CD14-positive monocyte (primary cell): ENCODE measurements at regions not wholly inside any gene's neighbourhood (a gene's known extent, or its start where the extent isn't known, plus 50 kb on each side); places are given as distances from the start of the nearest gene placed in this dataset. TPM values are rescaled to one million over a fixed set of nuclear protein-coding genes. Genes with fewer than 3 reads are reported as not detected.

Experiments used
- DNase-seq, 3 donors: peaks; one replicate each; pipeline ENCODE4 v3.0.0-alpha.2; 2011 to 2022
- H2AFZ ChIP-seq: 2 replicates; pipeline ENCODE4 v1.6.0; 2012; ENCODE audit warnings: mild to moderate bottlenecking, low read depth, low read length, inconsistent platforms; ENCODE audit not compliant: insufficient read depth, poor library complexity, severe bottlenecking
- H3K27ac ChIP-seq, 2 donors: 1 replicate in 1 of 2; 2 replicates in 1 of 2; pipeline ENCODE4 v1.5.1; 2012 to 2013; ENCODE audit warnings: low read length in 2 of 2, control low read depth in 1 of 2, inconsistent platforms in 1 of 2, low read depth in 1 of 2, mild to moderate bottlenecking in 1 of 2
- H3K27me3 ChIP-seq, 2 donors: one replicate each; pipeline versions ENCODE4 v1.6.0 to v1.6.1; 2011 to 2013; ENCODE audit warnings: low read length in 2 of 2; ENCODE audit not compliant: control insufficient read depth in 2 of 2, insufficient read depth in 2 of 2
- H3K36me3 ChIP-seq, 2 donors: replicated peaks in 1 of 2; 1 replicate in 1 of 2; 2 replicates in 1 of 2; pipeline versions ENCODE4 v1.5.1 to v1.6.1; 2012 to 2013; ENCODE audit warnings: low read length in 2 of 2, control low read depth in 1 of 2, inconsistent platforms in 1 of 2, mild to moderate bottlenecking in 1 of 2; ENCODE audit not compliant: insufficient read depth in 2 of 2, control insufficient read depth in 1 of 2
- H3K4me1 ChIP-seq, 2 donors: 1 replicate in 1 of 2; 2 replicates in 1 of 2; pipeline versions ENCODE4 v1.5.1 to v1.6.1; 2012 to 2013; ENCODE audit warnings: low read length in 2 of 2, control low read depth in 1 of 2, inconsistent platforms in 1 of 2, mild to moderate bottlenecking in 1 of 2, moderate library complexity in 1 of 2; ENCODE audit not compliant: insufficient read depth in 2 of 2, control insufficient read depth in 1 of 2
- H3K4me2 ChIP-seq: replicated peaks from 2 replicates; pipeline ENCODE3; 2012; ENCODE audit warnings: low read length, moderate library complexity, mild to moderate bottlenecking; ENCODE audit not compliant: poor library complexity, severe bottlenecking; ENCODE audit errors: extremely low read depth
- H3K4me3 ChIP-seq, 3 experiments: fragments of 200-600 bp in 1 of 3; sonication (generic) in 1 of 3; replicated peaks in 1 of 3; 1 replicate in 2 of 3; 2 replicates in 1 of 3; pipeline ENCODE4 v1.5.1; 2011 to 2013; ENCODE audit warnings: low read length in 3 of 3, mild to moderate bottlenecking in 3 of 3, control low read depth in 2 of 3, low read depth in 2 of 3, inconsistent platforms in 1 of 3, moderate library complexity in 1 of 3
- H3K79me2 ChIP-seq: 2 replicates; pipeline ENCODE4 v1.6.0; 2012; ENCODE audit warnings: mild to moderate bottlenecking, control low read depth, inconsistent platforms, low read length, moderate library complexity; ENCODE audit not compliant: insufficient read depth
- H3K9ac ChIP-seq: 2 replicates; pipeline ENCODE4 v1.6.0; 2017; ENCODE audit warnings: low read length, mild to moderate bottlenecking; ENCODE audit not compliant: insufficient read depth, poor library complexity, severe bottlenecking
- H3K9me3 ChIP-seq, 2 donors: replicated peaks in 1 of 2; 1 replicate in 1 of 2; 2 replicates in 1 of 2; pipeline versions ENCODE4 v1.5.1 to v1.6.1; 2012 to 2013; ENCODE audit warnings: low read length in 2 of 2, control low read depth in 1 of 2; ENCODE audit not compliant: control insufficient read depth in 1 of 2, insufficient read depth in 1 of 2
- H4K20me1 ChIP-seq: 2 replicates; pipeline ENCODE4 v1.6.0; 2012; ENCODE audit warnings: mild to moderate bottlenecking, low read length, control low read depth, moderate library complexity; ENCODE audit not compliant: insufficient read depth
- H3K27ac Mint-ChIP-seq, 7 donors: one replicate each; pipeline ENCODE4 v1.8.0; 2020; ENCODE audit warnings: mild to moderate bottlenecking in 7 of 7, mixed read lengths in 7 of 7, moderate library complexity in 6 of 7, inconsistent platforms in 2 of 7
- H3K27me3 Mint-ChIP-seq, 3 donors: one replicate each; pipeline ENCODE4 v1.8.0; 2021 to 2022; ENCODE audit warnings: low read depth in 3 of 3, mild to moderate bottlenecking in 3 of 3, mixed read lengths in 3 of 3, moderate library complexity in 3 of 3, inconsistent platforms in 1 of 3
- H3K36me3 Mint-ChIP-seq, 2 donors: one replicate each; pipeline ENCODE4 v1.8.0; 2020; ENCODE audit warnings: mixed read lengths in 2 of 2, inconsistent platforms in 1 of 2, mild to moderate bottlenecking in 1 of 2
- H3K4me1 Mint-ChIP-seq: one replicate; pipeline ENCODE4 v1.8.0; 2020; ENCODE audit warnings: mild to moderate bottlenecking, mixed read lengths
- H3K4me3 Mint-ChIP-seq, 2 donors: one replicate each; pipeline ENCODE4 v1.8.0; 2020; ENCODE audit warnings: mild to moderate bottlenecking in 2 of 2, mixed read lengths in 2 of 2, moderate library complexity in 1 of 2
- H3K9me3 Mint-ChIP-seq, 7 donors: one replicate each; pipeline ENCODE4 v1.8.0; 2020 to 2022; ENCODE audit warnings: mixed read lengths in 7 of 7, mild to moderate bottlenecking in 6 of 7, moderate library complexity in 6 of 7, inconsistent platforms in 2 of 7
- CTCF ChIP-seq: fragments of 200-600 bp; IDR thresholded peaks from one replicate; pipeline ENCODE4 v1.8.0; 2022; ENCODE audit warnings: antibody characterized with exemption, mild to moderate bottlenecking
- WGBS: methylation state at CpG from one replicate; pipeline ENCODE4 v1.1.5; 2013; ENCODE audit warnings: missing lambda C conversion rate; ENCODE audit not compliant: insufficient coverage; 5-methylcytosine and 5-hydroxymethylcytosine counted together
- intact Hi-C, 2 donors: fragments of 100-400 bp; cut with micrococcal nuclease; formaldehyde crosslinking; loops; one replicate each; pipeline versions ENCODE4 v1.15.0 to v1.15.1; 2023
- small RNA-seq: library from RNA; depleted of rRNA; stranded (forward); fragments of <200 nt; gene quantifications from one replicate; pipeline ENCODE3, GENCODE V24; 2012; ENCODE audit warnings: low read depth; ENCODE audit not compliant: insufficient read length

- TF ChIP-seq CTCF: no peak
- Mint-ChIP-seq H3K27me3 (peaks cover 4 to 10% (median 6%) of the 10 kb centered on the region in 3 donors), H3K4me3 (no peak overlapping the region), H3K9me3 (peaks cover 0 to 2% (median 0%) of the 10 kb centered on the region in 7 donors), H3K4me1 (no peaks in the 10 kb centered on the region), H3K36me3 (no peaks in the 10 kb centered on the region), H3K27ac (no peak overlapping the region)
- H3K4me2 ChIP-seq: no peak overlapping the region
- H2AFZ ChIP-seq: no peak overlapping the region
- H3K9me3 ChIP-seq: no peaks in the 10 kb centered on the region
- 100% methylated on average over 3 of the region's 3 CpGs for WGBS
- no peak for DNase-seq
- H3K9ac ChIP-seq: no peak overlapping the region
- H3K27ac ChIP-seq: no peak overlapping the region
- no peaks in the 10 kb centered on the region for H3K27me3 ChIP-seq
- H3K4me3 ChIP-seq: no peak overlapping the region
- no peaks in the 10 kb centered on the region for H4K20me1 ChIP-seq
- no peaks in the 10 kb centered on the region for H3K4me1 ChIP-seq
- no peaks in the 10 kb centered on the region for H3K36me3 ChIP-seq
- intact Hi-C loops: no loop called here
- no peaks in the 10 kb centered on the region for H3K79me2 ChIP-seq
Measured at GRCh38 chr11:11672101-11672500, 50.3 kb upstream of the GALNT18 start.

Small RNA genes lying in the stretch of these regions (small RNA-seq; reads per million reads assigned to genes)
- not detected for gene MIR8070
